Uterus (tissue), 2 donors: ENCODE measurements at regions not wholly inside any gene's neighbourhood (a gene's known extent, or its start where the extent isn't known, plus 50 kb on each side); places are given as distances from the start of the nearest gene placed in this dataset.

Source experiments
- CTCF ChIP-seq, 4 experiments: fragments of 200-600 bp in 2 of 4; fragments of 450-650 bp in 2 of 4; sonication (generic) in 2 of 4; IDR thresholded peaks; one replicate each; pipeline ENCODE4 v1.5.1; 2016 to 2019; ENCODE audit warnings: antibody characterized with exemption in 4 of 4, mild to moderate bottlenecking in 2 of 4, moderate library complexity in 1 of 4
- POLR2A ChIP-seq, 2 donors: fragments of 450-650 bp; IDR thresholded peaks; one replicate each; pipeline ENCODE4 v1.6.1; 2016; ENCODE audit warnings: antibody characterized with exemption in 2 of 2, mild to moderate bottlenecking in 1 of 2, moderate library complexity in 1 of 2

GRCh38 chr1:188778578-188778977, 1699.1 kb downstream of the BRINP3 start:
- TF ChIP-seq POLR2A (IDR thresholded peaks at IDR 0.05) (no peak), CTCF (IDR thresholded peaks at IDR 0.05) (no peak)
